Activated CD4-positive, alpha-beta T cell treated with anti-CD3 and anti-CD28 coated beads, Interleukin-2, Interleukin-4, amounts not matched to agents 100 ng/mL and 50 ng/mL, durations not matched to agents 16 hours and 8 hours (primary cell): ENCODE measurements at regions not wholly inside any gene's neighbourhood (a gene's known extent, or its start where the extent isn't known, plus 50 kb on each side); places are given as distances from the start of the nearest gene placed in this dataset.

Experiments
- DNase-seq: peaks from one replicate; pipeline ENCODE4 v3.0.0-alpha.2; 2020; ENCODE audit warnings: low spot score

DNA sequence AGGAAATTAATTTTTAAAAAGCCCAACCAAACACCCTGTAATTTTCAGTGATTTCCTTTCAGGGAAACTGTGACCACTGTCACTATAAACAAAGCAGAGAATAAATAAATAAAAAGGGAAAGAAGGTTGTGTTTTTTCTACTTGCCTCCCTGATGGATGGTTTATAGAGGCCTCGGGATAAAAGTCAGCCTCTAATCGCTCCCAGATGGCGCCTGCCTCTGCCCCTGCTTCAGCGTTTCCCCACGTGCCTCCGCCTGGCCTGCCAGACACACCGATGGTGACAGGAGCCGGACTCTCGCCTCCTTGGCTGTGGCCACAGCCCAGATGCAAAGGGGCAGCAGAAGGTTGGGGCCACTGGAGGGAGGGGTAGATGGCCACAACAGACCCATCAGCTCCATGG, 327.7 kb downstream of the CDC5L start:
- DNase-seq: no peak

DNA sequence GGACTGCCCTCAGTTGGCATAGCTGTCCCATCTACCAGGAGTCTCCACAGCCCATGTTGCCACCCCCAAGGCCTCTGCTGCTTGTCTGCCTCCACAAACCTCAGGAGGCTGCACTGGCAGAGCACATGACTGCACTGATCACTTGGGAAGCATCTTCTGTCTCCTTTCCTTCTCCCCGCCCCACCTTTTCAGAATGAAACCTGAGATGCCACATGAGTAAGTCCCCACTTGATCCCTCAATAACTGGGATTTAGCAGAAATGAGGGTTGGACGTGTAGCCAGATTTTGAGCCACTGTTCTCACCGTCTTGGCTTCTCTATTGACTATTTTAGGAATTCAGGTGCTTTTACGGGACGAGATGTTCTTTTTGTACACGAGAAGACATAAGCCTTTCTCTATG, 328.4 kb downstream of the CDC5L start:
- DNase-seq: no peak

DNA sequence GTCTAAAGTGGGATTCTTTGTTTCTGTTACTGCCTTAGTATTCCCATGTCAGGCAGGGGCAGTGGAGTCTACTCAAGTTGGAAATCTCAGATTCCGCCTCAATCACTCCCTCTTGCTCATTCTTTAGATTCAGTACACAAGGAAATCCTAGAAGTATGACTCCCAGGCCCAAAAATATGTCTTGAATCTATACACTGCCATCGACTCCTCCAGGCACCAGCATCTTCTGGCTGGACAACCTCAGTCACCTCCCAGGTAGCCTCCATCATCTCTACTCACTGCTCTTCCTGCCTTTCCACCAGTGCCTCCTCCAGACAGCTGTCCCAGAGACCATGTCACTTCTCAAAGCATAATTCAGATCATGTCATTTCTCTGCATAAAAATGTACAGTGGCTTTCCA, 329.9 kb downstream of the CDC5L start:
- DNase-seq: no peak

DNA sequence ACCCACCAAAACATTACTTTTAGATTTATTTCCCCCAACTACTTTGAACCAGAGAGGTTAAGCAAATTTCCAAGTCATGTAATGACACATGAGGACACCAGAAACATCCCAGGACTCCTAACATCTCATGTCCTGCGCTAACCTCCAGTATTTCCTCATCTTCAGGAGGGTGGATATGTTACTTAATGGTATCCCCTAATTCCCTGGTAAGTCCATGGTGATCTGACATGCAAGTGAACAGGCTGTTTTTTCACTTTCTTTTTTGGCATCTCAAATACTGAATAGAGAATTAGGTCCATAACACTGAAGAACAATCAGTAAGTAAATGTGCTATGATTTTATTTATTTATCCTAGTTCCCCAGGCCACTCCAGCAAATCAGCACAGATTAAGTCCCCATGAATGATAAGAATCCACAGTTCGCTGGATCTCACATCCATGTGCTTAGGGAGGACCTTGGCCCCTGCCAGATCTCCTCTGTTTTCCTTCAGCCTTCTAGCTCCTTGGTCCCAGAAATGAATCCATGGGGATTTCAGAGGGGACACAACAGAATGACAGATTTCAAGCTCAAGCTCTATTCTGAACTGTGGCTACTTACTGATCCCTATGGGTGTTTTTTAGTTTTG, 334.6 kb downstream of the CDC5L start:
- DNase-seq: no peak

DNA sequence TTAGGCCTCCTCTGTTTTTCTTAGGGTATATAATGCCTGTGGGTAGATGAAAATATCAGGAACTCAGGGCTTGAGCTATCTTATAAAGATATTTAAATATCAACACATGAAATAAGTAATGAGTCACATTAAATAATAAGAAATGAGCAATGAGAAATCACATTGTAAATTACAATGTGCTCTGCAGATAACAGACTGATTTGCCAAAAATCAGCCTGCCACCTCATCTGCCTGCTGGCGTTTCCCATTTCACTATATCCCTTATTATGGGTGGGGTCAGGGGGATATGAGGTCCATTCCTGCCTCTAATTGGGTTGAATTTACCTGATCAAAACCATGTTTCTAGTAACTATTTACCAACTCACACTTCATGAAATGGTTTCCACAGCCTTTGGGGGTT, 335.2 kb downstream of the CDC5L start:
- DNase-seq: no peak

DNA sequence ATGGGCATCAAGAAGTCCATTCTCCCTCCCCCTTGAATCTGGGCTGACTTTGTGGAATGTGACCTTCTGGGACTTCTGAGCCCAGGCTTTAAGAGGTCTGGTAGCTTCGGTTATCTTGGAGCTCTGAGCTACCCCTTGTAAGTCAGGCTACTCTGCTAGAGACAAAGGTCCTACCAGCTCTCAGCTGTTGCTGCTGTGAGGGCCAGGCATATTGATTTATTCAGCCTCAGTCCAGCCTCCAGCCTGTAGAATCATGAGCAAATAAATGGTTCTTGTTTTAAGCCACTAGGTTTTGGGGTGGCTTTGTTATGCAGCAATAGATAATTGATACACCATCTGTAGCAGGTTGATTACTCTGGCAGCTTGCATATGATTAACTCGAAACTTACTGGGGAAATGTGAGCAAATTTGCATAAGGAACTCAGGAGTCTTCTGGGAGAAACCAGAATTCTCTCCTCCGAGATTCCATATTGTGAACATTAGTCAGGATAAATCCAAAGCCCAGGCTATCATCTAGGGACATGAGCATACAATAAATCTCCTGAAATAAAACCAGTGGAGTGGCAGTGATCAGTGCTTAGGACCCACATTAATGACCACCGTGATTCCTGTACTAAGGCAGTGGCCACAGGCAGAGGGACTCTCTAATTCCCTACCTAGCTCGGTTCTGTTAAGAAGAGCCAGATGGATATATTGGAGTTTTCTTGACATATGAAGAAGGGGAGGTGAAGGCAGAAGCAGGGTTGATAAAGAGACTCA, 336.1 kb downstream of the CDC5L start:
- no peak for DNase-seq

DNA sequence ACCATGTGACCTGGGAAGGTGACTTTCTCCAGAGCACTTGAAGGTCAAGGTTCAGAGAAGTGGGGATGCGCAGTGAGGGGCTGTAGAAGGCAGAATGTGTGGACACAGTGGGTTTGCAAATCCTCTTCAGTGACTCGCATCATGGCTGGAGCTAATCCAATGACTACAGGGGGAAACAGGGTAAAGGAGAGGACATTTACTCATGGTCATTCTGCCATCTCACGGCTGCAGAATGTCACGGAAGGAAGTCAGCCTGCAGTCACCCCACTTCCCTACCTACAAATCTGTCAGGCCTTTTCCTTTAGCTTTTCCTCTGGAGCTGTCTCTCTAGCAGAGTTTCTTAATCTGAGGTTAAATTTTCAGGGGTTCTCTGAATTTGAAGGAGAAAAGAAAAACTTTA, 337.6 kb downstream of the CDC5L start:
- DNase-seq: no peak

DNA sequence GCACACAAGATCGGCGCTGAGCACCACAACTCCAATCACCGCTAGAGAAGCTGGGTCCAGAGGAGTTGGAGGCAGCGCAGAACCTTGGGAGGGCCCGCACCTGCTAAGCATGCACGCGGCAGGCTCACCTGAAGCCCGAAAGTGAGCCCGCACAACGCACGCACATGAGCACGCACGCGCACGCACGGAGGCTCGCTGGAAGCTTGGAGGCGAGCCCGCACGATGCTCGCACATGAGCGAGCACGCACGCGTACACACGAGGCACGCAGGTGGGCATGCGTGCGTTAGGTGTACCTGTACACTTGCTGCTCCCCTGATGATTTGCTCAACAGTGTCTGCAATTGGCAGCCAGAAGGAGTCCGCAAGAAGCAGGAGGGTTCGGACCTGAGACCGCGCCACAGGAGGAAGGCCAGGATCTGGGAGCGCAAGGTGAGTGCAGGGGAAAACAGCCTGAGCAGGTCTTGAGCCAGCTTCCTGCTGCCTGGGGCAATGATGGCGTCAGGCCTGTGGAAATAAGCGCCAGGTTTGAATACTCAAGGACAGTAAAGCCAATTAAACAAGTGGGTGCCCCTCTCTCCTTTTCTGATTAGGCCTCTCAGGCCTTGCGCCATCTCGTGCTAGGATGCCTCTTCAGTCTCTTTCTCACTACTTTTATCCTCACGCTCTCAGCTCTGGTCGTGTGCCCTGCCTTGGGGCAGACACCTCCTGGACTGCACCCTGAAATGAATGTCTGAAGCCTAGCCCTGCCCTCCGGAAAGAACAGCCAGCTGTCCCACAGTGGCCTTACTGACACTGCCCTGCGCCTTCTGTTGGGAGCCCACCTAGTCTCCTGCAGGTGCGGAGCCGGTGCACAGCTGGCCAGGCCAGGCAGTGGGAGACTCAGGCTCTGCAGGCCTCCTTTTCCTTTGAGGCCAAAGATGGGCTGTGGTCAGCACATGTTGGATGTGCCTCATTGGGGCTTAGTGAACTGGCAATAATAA, 340.4 kb downstream of the CDC5L start:
- DNase-seq: no peak

DNA sequence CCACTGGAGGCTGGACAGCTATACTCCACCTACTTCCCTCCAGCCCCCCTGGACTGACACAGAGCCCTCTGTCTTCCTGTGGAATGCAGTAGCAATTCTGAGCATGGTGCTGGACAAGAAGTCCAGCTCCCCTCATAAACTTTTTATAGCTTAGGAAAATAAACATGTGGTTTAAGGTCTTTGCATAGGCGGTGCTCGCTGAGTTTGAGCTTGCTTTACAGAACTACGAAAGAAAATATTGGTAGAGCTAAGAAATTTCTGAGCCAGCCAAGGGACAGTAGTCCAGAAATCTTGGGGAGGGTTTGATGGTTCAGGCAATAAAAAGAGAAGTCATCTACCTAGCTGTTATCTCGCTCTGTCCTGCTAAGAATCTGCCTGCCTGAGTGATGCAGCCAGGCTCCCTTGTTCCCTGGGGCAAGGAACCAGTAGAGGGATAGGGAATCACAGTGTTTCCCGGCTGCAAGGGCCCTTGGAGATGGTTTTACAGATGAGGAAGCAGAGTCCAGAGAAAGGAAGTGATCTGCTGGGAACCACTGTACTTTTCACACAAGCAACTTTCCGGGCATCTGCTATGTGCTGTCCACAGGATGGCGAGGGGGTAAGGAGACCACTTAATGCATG, 343.4 kb downstream of the CDC5L start:
- DNase-seq: no peak

DNA sequence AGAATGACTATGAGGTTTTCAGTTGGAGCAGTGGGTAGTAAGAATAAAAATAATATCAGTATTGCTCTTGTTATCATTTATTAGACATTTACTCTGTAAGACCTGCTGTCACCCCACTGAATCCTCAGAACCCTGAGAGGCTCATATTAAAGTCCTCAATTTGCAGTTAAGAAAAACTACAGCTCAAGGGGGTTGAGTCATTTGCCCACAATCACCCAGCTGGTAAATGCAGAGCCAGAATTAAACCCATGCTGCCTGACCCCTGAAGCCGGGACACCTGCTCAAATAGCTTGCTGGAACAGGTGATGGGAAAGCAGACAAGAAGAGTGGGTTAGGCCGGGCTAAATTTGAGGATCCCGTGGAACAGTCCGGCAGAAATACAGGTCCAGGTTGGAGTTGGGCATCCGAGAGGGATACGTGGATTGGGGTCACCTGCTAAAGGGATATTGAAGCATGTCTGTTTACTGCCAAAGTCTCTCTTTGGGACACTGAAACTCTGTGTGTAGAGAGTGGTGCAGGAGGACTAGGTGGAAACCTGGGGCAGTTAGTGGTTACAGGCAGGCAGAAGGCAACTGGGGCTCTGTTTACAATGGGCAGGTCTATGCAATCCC, 344.1 kb downstream of the CDC5L start:
- no peak for DNase-seq

DNA sequence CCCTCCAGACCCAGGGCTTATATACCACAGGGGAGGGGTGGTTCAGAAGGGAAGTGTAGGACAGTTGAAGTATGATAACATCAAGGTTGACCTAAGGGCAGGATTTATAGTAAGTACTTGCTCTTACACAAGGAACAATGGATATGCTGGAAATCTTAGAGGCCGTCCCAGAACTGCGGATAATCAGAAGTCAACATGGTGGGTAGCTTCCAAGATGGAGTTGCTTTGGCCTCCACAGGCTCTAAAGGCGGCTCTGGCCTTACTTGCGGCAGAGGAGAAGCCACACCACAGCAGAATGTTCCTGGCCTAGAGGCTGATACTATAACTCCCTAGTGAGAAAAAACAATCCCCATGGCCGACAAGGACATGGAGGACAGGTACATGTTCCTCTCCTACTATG, 344.7 kb downstream of the CDC5L start:
- DNase-seq: no peak

DNA sequence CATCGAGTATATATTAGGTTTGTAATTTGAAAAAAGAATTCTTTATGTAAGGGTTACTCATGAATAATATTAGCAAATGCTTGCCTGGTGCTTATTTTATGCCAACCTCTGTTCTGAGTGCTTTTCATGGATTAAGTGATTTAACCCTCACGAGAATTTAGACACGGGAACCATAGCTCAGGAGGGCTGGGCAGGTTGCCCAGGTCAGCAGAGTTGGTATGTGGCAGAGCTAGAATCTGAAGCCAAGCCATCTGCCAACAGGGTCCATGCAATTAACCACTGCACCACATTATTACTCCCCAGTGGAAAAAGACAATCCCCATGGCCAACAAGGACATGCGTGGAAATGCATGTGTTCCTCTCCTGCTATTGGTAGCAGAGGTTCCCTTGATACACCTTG, 345.6 kb downstream of the CDC5L start:
- no peak for DNase-seq

DNA sequence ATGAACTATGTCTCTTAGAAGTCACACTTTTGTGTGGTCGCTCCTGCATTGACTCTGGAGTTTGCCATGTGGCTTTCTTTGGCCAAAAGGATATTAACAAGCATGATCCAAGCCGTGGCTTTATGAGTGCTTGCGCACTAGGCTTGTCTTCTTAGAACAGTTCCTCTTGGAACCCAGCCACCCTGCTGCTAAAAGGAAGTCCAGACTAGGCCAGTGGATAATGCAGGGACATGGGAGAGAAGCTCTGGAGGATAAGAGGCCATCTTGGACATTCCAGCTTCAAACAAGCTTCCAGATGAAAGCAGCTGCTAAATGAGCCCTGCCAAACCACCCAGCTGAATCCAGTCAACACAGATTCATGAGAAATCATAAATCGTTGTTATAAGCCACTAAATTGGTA, 346.4 kb downstream of the CDC5L start:
- no peak for DNase-seq

DNA sequence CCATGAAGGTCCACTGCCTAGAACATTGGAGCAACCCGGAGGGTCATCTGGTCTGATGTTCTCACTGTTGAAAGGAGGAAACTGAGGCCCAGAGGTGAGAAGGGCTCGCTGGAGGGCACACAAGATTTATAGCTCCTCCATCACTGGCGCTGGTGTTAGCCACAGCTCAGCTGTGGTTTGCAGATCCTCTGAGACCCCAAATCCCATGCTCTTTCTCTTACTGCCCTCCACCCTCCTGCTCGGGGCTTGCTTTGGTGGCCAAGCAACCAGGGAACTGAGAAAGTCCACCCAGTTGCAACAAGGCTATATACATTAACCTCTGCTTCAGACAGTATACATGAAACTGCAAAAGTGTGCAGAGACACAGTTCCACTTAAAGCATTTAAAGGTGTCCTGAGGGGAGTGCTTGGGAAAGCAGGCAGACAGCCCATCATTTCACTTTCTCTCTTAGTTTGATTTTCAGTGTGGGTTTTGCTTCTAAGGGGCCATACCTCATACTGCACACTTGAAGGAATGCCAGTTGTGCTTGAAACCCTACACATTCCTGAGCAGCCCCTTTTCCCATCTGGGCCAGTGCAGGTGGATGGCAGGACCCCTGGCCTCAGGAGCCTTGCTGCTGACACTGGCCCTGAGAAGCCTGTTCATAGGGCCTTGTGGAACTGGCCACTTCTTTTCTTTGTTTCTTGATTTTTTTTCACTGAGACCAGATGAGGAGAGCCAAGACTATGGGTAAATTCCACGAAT, 347.6 kb downstream of the CDC5L start:
- DNase-seq: no peak

DNA sequence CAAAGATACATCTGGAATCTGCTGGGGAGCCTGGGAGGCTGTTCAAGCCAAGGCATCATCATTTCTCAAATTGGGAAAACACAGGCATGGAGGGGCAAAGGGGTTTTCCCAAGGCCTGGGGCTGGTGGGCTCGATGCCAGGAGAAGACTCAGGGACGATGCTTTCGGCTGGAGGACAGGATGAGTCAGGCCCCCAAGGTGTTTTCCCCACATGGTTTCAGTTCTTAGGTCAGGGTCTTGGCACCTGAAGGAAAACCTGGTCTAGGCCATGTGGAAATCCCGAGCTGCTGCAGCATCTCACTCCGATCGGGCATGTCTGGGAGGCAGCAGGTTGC, 348.1 kb downstream of the CDC5L start:
- no peak for DNase-seq

DNA sequence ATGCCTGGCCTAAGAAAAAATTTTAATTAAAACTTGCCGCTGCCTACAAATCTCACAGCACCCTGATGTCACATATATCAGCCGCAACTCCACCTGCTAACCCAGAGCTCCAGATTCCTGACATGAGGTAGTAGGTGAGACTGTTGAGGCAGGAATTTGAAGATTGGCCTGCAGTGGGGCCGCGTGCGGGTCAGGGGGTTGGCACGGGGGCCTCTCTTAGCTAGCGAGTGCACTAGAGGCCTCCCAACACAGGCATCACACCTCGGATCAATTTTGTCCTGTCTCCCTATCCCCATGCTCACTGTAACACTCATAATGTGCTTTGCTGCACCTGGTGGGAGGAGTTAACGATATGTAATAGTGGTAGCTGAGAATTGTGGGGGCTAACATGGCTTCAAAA, 349.8 kb downstream of the CDC5L start:
- no peak for DNase-seq

DNA sequence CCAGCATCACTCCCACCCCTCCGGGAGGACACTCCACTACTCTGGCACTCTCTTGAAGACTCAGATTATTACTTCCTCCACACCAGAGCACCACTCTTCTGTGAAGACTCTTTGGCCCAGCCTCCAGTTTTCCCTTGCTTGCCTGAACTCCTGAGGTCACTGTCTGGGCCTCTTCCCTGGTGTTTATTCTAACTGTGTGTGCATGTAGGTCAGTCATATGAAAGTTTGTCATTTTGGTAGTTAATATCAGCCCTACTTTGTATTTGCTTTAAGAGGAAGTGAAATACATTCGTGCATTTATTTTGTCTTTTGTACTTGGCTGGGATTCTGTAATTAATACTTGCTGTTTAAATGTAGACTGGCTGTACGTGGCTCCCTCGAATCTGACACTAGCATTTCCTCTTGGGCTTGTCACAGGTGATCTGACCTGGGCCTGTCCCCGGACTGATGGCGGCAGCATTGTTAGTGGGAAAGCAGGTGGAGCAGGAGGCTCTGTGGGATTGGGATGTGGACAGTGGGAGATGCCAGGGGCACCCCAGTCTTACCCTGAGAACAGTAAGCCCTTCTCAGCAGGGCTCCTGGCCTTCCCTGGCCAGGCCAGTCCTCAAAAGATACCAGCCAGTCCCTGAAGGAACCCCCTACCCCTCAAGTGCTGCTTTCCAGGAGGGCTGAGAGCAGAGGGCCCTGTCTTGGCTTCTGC, 350.5 kb downstream of the CDC5L start:
- no peak for DNase-seq

DNA sequence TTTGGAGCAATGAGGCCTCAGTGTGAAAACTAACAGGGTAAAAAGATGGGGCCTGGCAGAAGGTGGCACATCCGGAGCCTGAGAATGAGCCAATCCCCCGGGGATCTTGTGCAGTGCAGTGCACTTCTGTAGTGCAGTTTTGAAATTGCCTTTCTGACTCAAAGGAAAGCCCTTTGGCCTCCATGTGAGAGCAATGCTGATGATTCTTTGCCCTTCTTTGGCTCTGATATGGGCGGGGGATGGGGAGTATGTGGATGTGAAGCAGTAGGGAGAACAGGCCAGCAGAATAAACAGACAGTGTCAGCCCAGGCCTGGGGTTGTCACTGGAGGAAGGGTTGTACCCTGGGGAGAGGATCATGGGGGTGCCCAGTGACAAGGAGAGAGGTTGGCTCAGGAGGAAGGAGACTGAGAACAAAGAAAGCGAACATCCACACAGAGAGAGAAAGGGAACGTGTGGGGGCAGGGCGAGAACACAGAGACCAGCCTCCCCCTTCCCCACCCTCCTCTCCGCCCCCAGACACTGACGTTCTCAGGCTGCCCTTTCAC, 351.2 kb downstream of the CDC5L start:
- DNase-seq: no peak

DNA sequence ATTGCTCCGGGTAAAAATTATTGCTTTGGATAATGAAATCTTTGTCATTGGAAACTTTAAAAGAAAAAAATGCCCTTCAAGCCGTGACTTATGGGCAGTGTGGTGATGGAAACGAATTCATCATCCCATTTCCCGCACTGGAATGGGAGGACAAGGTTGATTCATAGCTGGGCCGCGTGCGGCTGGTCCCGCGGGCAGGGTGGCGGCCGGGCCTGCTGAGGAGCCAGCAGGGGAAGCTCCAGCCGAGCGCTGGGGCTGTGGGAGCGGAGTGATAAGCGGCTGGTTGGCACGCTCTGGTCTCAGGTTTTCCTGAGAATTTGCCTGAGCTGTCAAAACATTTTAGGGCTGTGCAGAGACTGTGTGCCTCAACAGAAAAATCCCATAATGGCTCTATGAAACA, 351.7 kb downstream of the CDC5L start:
- DNase-seq: no peak

DNA sequence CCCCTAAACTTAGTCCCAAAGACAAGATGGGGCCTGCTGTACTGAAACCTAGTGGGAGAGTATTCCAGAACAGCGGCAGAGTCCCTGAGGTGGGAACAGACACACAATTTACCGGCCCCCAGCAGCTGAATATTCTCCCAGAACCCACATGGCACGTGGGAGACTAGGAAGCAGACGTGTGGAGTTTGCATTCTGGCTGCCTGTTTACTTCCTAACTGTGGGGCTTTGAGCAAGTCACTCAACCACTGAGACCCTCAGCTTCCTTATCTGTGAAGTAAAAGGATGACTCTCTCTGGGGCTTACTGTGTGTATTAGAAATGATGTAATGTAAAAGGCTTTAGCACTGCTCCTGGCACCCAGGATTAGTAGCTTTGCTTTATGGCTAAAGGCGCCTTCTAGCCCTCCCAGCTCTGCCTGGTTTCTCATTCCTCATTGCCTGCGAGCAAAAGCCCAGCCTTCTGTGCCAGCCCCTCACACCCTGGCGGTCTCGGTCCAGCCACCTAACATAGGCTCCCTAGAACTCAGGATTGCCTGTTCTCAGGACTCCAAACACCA, 353.1 kb downstream of the CDC5L start:
- DNase-seq: no peak
